Inflammatory macrophage treated with lipopolysaccharide for 4 hours (primary cell): ENCODE measurements at regions not wholly inside any gene's neighbourhood (a gene's known extent, or its start where the extent isn't known, plus 50 kb on each side); places are given as distances from the start of the nearest gene placed in this dataset.
"Not testable (repeated sequence)": the region's sequence is repeated elsewhere in the genome, so short reads cannot be mapped to it uniquely, and the experiment has no call there.

Source experiments
- DNase-seq: peaks from one replicate; pipeline ENCODE4 v3.0.0-alpha.2; 2020

- no peak for DNase-seq
Observed at GRCh38 chr7:120054376-120055100, 218.4 kb upstream of the KCND2 start.

GRCh38 chr7:120055300-120055699 is 217.7 kb upstream of the KCND2 start:
- DNase-seq: no peak

- DNase-seq: no peak
Observed at GRCh38 chr7:120056227-120056626, 216.7 kb upstream of the KCND2 start.

GRCh38 chr7:120059641-120060040 is 213.3 kb upstream of the KCND2 start:
- DNase-seq: no peak

GRCh38 chr7:120060281-120060680 is 212.7 kb upstream of the KCND2 start:
- DNase-seq: no peak

GRCh38 chr7:120060875-120061274 is 212.1 kb upstream of the KCND2 start:
- no peak for DNase-seq

- DNase-seq: no peak
Observed at GRCh38 chr7:120064565-120064964, 208.4 kb upstream of the KCND2 start.

GRCh38 chr7:120066898-120067297 is 206.1 kb upstream of the KCND2 start:
- not testable (repeated sequence) for DNase-seq

- no peak for DNase-seq
Observed at GRCh38 chr7:120070201-120070600, 202.8 kb upstream of the KCND2 start.

GRCh38 chr7:120077777-120078176 is 195.2 kb upstream of the KCND2 start:
- no peak for DNase-seq

- DNase-seq: no peak
Observed at GRCh38 chr7:120079022-120079421, 194.0 kb upstream of the KCND2 start.

GRCh38 chr7:120079704-120080103 is 193.3 kb upstream of the KCND2 start:
- DNase-seq: no peak

- DNase-seq: not testable (repeated sequence)
Observed at GRCh38 chr7:120086468-120086867, 186.5 kb upstream of the KCND2 start.

- no peak for DNase-seq
Observed at GRCh38 chr7:120089968-120090367, 183.0 kb upstream of the KCND2 start.

GRCh38 chr7:120091807-120092206 is 181.2 kb upstream of the KCND2 start:
- no peak for DNase-seq

- DNase-seq: no peak
Observed at GRCh38 chr7:120097020-120097419, 176.0 kb upstream of the KCND2 start.

GRCh38 chr7:120097774-120098173 is 175.2 kb upstream of the KCND2 start:
- DNase-seq: no peak

- no peak for DNase-seq
Observed at GRCh38 chr7:120108376-120108775, 164.6 kb upstream of the KCND2 start.

- no peak for DNase-seq
Observed at GRCh38 chr7:120110169-120110568, 162.8 kb upstream of the KCND2 start.

- DNase-seq: no peak
Observed at GRCh38 chr7:120114626-120115025, 158.3 kb upstream of the KCND2 start.

GRCh38 chr7:120123528-120123927 is 149.4 kb upstream of the KCND2 start:
- no peak for DNase-seq

- DNase-seq: no peak
Observed at GRCh38 chr7:120131096-120131839, 141.7 kb upstream of the KCND2 start.

GRCh38 chr7:120138497-120138896 is 134.5 kb upstream of the KCND2 start:
- DNase-seq: no peak

- no peak for DNase-seq
Observed at GRCh38 chr7:120156476-120156875, 116.5 kb upstream of the KCND2 start.

- DNase-seq: no peak
Observed at GRCh38 chr7:120160166-120160565, 112.8 kb upstream of the KCND2 start.
